Endothelial cell of umbilical vein (primary cell): ENCODE measurements at regions not wholly inside any gene's neighbourhood (a gene's known extent, or its start where the extent isn't known, plus 50 kb on each side); places are given as distances from the start of the nearest gene placed in this dataset.

Experiments
- BruUV-seq: library from RNA; stranded (reverse); fragments of 400-500 nt; replicated peaks from 2 replicates; lab custom pipeline; 2021; lab: Mats Ljungman, UMichigan
- CTCF ChIA-PET: fragments of 300-600, 350-600 bp; sonication (Branson Sonifier 250); formaldehyde crosslinking; loops from one replicate; lab custom pipeline; 2021; ENCODE audit warnings: antibody characterized with exemption, inconsistent platforms; lab: Charles Lee
- POLR2A ChIA-PET: fragments of 300-600, 350-600 bp; sonication (Branson Sonifier 250); formaldehyde crosslinking; loops from one replicate; lab custom pipeline; 2021; ENCODE audit warnings: antibody characterized with exemption, inconsistent platforms; lab: Charles Lee
- DNase-seq: peaks from one replicate; pipeline ENCODE4 v3.0.0-alpha.2; 2011; ENCODE audit warnings: low read depth, low spot score
- FAIRE-seq: peaks from 2 replicates; lab custom pipeline; 2011; peaks lifted over from hg19 to GRCh38; lab: Jason Lieb, UNC
- H2AFZ ChIP-seq: 2 replicates; pipeline ENCODE4 v1.6.0; 2012; ENCODE audit warnings: low read depth, low read length, control low read depth, inconsistent platforms
- H3K27ac ChIP-seq: 2 replicates; pipeline ENCODE4 v1.5.1; 2011; ENCODE audit warnings: low read depth, mild to moderate bottlenecking, control low read depth, low read length, moderate library complexity; ENCODE audit not compliant: insufficient read depth
- H3K27me3 ChIP-seq, 2 experiments: 2 replicates each; pipeline versions ENCODE4 v1.6.0 to v1.6.1; 2011; ENCODE audit warnings: low read length in 2 of 2, mixed read lengths in 1 of 2; ENCODE audit not compliant: control insufficient read depth in 2 of 2, insufficient read depth in 2 of 2
- H3K36me3 ChIP-seq, 2 experiments: 2 replicates in 1 of 2; 3 replicates in 1 of 2; pipeline ENCODE4 v1.5.1; 2011; ENCODE audit warnings: low read length in 2 of 2, mild to moderate bottlenecking in 1 of 2, moderate library complexity in 1 of 2; ENCODE audit not compliant: control insufficient read depth in 2 of 2, insufficient read depth in 2 of 2; ENCODE audit errors: extremely low read depth in 1 of 2
- H3K4me1 ChIP-seq: 3 replicates; pipeline ENCODE4 v1.5.1; 2011; ENCODE audit warnings: mild to moderate bottlenecking, low read length; ENCODE audit not compliant: control insufficient read depth, insufficient read depth; ENCODE audit errors: extremely low read depth
- H3K4me2 ChIP-seq: 2 replicates; pipeline ENCODE4 v1.6.1; 2011; ENCODE audit warnings: low read length, control low read depth, mixed read lengths; ENCODE audit not compliant: insufficient read depth
- H3K4me3 ChIP-seq, 3 experiments: fragments of 200-600 bp in 1 of 3; sonication (generic), shearing (Covaris generic) in 1 of 3; replicated peaks in 1 of 3; 2 replicates each; pipeline ENCODE4 v1.5.1; 2011 to 2016; ENCODE audit warnings: control low read depth in 3 of 3, low read length in 3 of 3, mild to moderate bottlenecking in 2 of 3, inconsistent platforms in 1 of 3, low read depth in 1 of 3, moderate library complexity in 1 of 3; ENCODE audit not compliant: insufficient read depth in 1 of 3
- H3K79me2 ChIP-seq: 2 replicates; pipeline ENCODE4 v1.6.0; 2012; ENCODE audit warnings: low read length, inconsistent platforms; ENCODE audit not compliant: control insufficient read depth, insufficient read depth
- H3K9ac ChIP-seq: replicated peaks from 2 replicates; pipeline ENCODE3; 2011; ENCODE audit warnings: low read length, control low read depth; ENCODE audit not compliant: insufficient read depth; ENCODE audit errors: extremely low read depth
- H3K9me1 ChIP-seq: replicated peaks from 3 replicates; pipeline ENCODE4 v1.6.0; 2011; ENCODE audit warnings: mild to moderate bottlenecking, low read length; ENCODE audit not compliant: control insufficient read depth, insufficient read depth; ENCODE audit errors: extremely low read depth
- H3K9me3 ChIP-seq: replicated peaks from 2 replicates; pipeline ENCODE4 v1.5.1; 2012; ENCODE audit warnings: low read length, inconsistent platforms; ENCODE audit not compliant: control insufficient read depth, insufficient read depth
- H4K20me1 ChIP-seq: replicated peaks from 2 replicates; pipeline ENCODE3; 2011; ENCODE audit warnings: mild to moderate bottlenecking, low read length; ENCODE audit not compliant: control insufficient read depth, insufficient read depth; ENCODE audit errors: extremely low read depth
- CTCF ChIP-seq, 2 donors: IDR thresholded peaks; 1 replicate in 1 of 2; 2 replicates in 1 of 2; pipeline ENCODE4 v1.5.1; 2011; ENCODE audit warnings: low read length in 2 of 2, mild to moderate bottlenecking in 2 of 2, moderate library complexity in 2 of 2, control low read depth in 1 of 2, inconsistent platforms in 1 of 2, low read depth in 1 of 2; ENCODE audit not compliant: insufficient read depth in 1 of 2; ENCODE audit errors: extremely low read depth in 1 of 2
- EZH2 ChIP-seq: IDR thresholded peaks from 2 replicates; pipeline ENCODE4 v1.6.1; 2012; ENCODE audit warnings: borderline replicate concordance, low read depth, mild to moderate bottlenecking, moderate library complexity, low read length, inconsistent platforms; ENCODE audit not compliant: severe bottlenecking
- FOS ChIP-seq: IDR thresholded peaks from 2 replicates; pipeline ENCODE4 v1.6.1; 2011; ENCODE audit warnings: mild to moderate bottlenecking, low read length, moderate library complexity, borderline replicate concordance; ENCODE audit not compliant: insufficient read depth
- GATA2 ChIP-seq: IDR thresholded peaks from 2 replicates; pipeline ENCODE4 v1.7.0; 2011; ENCODE audit warnings: low read depth, mild to moderate bottlenecking, moderate library complexity, mixed read lengths, low read length; ENCODE audit not compliant: insufficient read length, insufficient read depth
- JUN ChIP-seq: IDR thresholded peaks from 2 replicates; pipeline ENCODE4 v1.6.1; 2011; ENCODE audit warnings: borderline replicate concordance, low read depth; ENCODE audit not compliant: insufficient read length, insufficient read depth
- MAX ChIP-seq: IDR thresholded peaks from 2 replicates; pipeline ENCODE4 v1.6.1; 2011; ENCODE audit not compliant: insufficient read depth, insufficient read length
- MYC ChIP-seq: IDR thresholded peaks from one replicate; pipeline ENCODE4 v1.6.1; 2011; ENCODE audit warnings: mild to moderate bottlenecking, low read depth, low read length
- POLR2A ChIP-seq: IDR thresholded peaks from 2 replicates; pipeline ENCODE4 v1.6.1; 2012; ENCODE audit warnings: low read depth, mild to moderate bottlenecking, control low read depth, low read length
- POLR2AphosphoS5 ChIP-seq: IDR thresholded peaks from 2 replicates; pipeline ENCODE4 v1.6.1; 2012; ENCODE audit warnings: low read depth, mild to moderate bottlenecking, control low read depth, low read length, moderate library complexity; ENCODE audit not compliant: insufficient read depth
- dilution Hi-C: fragments of 300-500 bp; cut with MboI; formaldehyde crosslinking; loops from one replicate; pipeline ENCODE4 v1.15.0; 2019; ENCODE audit warnings: low sequenced_read_pairs; ENCODE audit not compliant: extremely low pct_ligation_motif_present
- intact Hi-C: fragments of 100-400 bp; cut with micrococcal nuclease; formaldehyde crosslinking; loops from one replicate; pipeline ENCODE4 v1.10.0; 2022

- intact Hi-C loops (no loop called here), dilution Hi-C loops (no loop called here)
- peaks cover 1 to 7% of the 10 kb centered on the region in 2 experiments for H3K27me3 ChIP-seq
- H2AFZ ChIP-seq: no peak overlapping the region
- H3K4me3 ChIP-seq: no peak overlapping the region
- no peaks in the 10 kb centered on the region for H3K79me2 ChIP-seq
- no peak overlapping the region for H3K4me2 ChIP-seq
- no peaks in the 10 kb centered on the region for H3K9me1 ChIP-seq
- H3K4me1 ChIP-seq: no peaks in the 10 kb centered on the region
- DNase-seq: no peak
- no peak for FAIRE-seq
- H4K20me1 ChIP-seq: no peaks in the 10 kb centered on the region
- H3K9me3 ChIP-seq: no peaks in the 10 kb centered on the region
- no peak overlapping the region for H3K27ac ChIP-seq
- POLR2A ChIA-PET: no interaction called here
- no peak overlapping the region for H3K9ac ChIP-seq
- BruUV-seq: no TSS peak
- no peaks in the 10 kb centered on the region for H3K36me3 ChIP-seq
- TF ChIP-seq GATA2 (no peak), MYC (no peak), CTCF (IDR thresholded peaks at IDR 0.05; ENCODE audit: extremely low read depth in 1 of 2, insufficient read depth in 1 of 2, low read depth in 1 of 2, low read length in 2 of 2) (no peak), FOS (no peak), EZH2 (no peak), MAX (no peak), POLR2AphosphoS5 (no peak), POLR2A (no peak), JUN (no peak)
- CTCF ChIA-PET: interaction anchor here (0.8 kb wide), 1 partner anchor 11 kb away, joined by 4 read pairs; no protein-coding TSS in a partner anchor
Measured at GRCh38 chr5:56386046-56386445, 152.9 kb upstream of the ANKRD55 start.
